Endothelial cell of umbilical vein (primary cell): ENCODE measurements at regions not wholly inside any gene's neighbourhood (a gene's known extent, or its start where the extent isn't known, plus 50 kb on each side); places are given as distances from the start of the nearest gene placed in this dataset.

Source experiments
- GATA2 ChIP-seq: IDR thresholded peaks from 2 replicates; pipeline ENCODE4 v1.7.0; 2011; ENCODE audit warnings: low read depth, mild to moderate bottlenecking, moderate library complexity, mixed read lengths, low read length; ENCODE audit not compliant: insufficient read length, insufficient read depth
- JUN ChIP-seq: IDR thresholded peaks from 2 replicates; pipeline ENCODE4 v1.6.1; 2011; ENCODE audit warnings: borderline replicate concordance, low read depth; ENCODE audit not compliant: insufficient read length, insufficient read depth
- MAX ChIP-seq: IDR thresholded peaks from 2 replicates; pipeline ENCODE4 v1.6.1; 2011; ENCODE audit not compliant: insufficient read depth, insufficient read length
- POLR2A ChIP-seq: IDR thresholded peaks from 2 replicates; pipeline ENCODE4 v1.6.1; 2012; ENCODE audit warnings: low read depth, mild to moderate bottlenecking, control low read depth, low read length
- POLR2AphosphoS5 ChIP-seq: IDR thresholded peaks from 2 replicates; pipeline ENCODE4 v1.6.1; 2012; ENCODE audit warnings: low read depth, mild to moderate bottlenecking, control low read depth, low read length, moderate library complexity; ENCODE audit not compliant: insufficient read depth
- TF ChIP-seq, protein P1 (sequence below), 2 donors: IDR thresholded peaks; 1 replicate in 1 of 2; 2 replicates in 1 of 2; pipeline ENCODE4 v1.5.1; 2011; ENCODE audit warnings: low read length in 2 of 2, mild to moderate bottlenecking in 2 of 2, moderate library complexity in 2 of 2, control low read depth in 1 of 2, inconsistent platforms in 1 of 2, low read depth in 1 of 2; ENCODE audit not compliant: insufficient read depth in 1 of 2; ENCODE audit errors: extremely low read depth in 1 of 2

DNA sequence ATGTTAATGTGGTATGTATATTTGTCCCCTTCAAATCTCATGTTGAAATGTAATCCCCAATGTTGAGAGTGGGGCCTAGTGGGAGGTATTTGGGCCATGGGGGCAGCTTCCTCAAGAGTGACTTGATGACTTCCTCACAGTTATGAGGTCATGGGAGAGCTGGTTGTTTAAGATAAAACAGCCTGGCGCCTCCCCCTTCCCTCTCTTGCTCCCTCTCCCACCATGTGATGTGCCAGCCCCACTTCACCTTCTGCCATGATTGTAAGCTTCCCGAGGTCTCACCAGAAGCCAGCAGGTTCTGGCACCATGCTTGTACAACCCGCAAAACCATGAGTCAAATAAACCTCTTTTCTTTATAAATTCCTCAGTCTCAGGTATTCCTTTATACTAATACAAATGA, 258.3 kb upstream of the POU3F3 start:
- TF ChIP-seq MAX = no peak
- TF ChIP-seq, protein P1, sequence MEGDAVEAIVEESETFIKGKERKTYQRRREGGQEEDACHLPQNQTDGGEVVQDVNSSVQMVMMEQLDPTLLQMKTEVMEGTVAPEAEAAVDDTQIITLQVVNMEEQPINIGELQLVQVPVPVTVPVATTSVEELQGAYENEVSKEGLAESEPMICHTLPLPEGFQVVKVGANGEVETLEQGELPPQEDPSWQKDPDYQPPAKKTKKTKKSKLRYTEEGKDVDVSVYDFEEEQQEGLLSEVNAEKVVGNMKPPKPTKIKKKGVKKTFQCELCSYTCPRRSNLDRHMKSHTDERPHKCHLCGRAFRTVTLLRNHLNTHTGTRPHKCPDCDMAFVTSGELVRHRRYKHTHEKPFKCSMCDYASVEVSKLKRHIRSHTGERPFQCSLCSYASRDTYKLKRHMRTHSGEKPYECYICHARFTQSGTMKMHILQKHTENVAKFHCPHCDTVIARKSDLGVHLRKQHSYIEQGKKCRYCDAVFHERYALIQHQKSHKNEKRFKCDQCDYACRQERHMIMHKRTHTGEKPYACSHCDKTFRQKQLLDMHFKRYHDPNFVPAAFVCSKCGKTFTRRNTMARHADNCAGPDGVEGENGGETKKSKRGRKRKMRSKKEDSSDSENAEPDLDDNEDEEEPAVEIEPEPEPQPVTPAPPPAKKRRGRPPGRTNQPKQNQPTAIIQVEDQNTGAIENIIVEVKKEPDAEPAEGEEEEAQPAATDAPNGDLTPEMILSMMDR (IDR thresholded peaks at IDR 0.05; ENCODE audit: extremely low read depth in 1 of 2, insufficient read depth in 1 of 2, low read depth in 1 of 2, low read length in 2 of 2) = no peak
- no peak for TF ChIP-seq POLR2AphosphoS5
- no peak for TF ChIP-seq JUN
- TF ChIP-seq POLR2A = no peak
- no peak for TF ChIP-seq GATA2
